Osteocyte (in vitro differentiated cells): ENCODE measurements at regions not wholly inside any gene's neighbourhood (a gene's known extent, or its start where the extent isn't known, plus 50 kb on each side); places are given as distances from the start of the nearest gene placed in this dataset.

Experiments
- DNase-seq: peaks from one replicate; pipeline ENCODE4 v3.0.0; 2021; ENCODE audit warnings: mixed read lengths; ENCODE audit not compliant: unreplicated experiment; ENCODE audit errors: extremely low spot score
- H3K27ac Mint-ChIP-seq: one replicate; pipeline ENCODE4 v1.8.0; 2021; ENCODE audit warnings: mild to moderate bottlenecking, mixed read lengths; ENCODE audit not compliant: unreplicated experiment
- H3K27me3 Mint-ChIP-seq: one replicate; pipeline ENCODE4 v1.8.0; 2021; ENCODE audit warnings: mixed read lengths; ENCODE audit not compliant: unreplicated experiment
- H3K36me3 Mint-ChIP-seq: one replicate; pipeline ENCODE4 v1.8.0; 2021; ENCODE audit warnings: mixed read lengths; ENCODE audit not compliant: unreplicated experiment
- H3K4me1 Mint-ChIP-seq: one replicate; pipeline ENCODE4 v1.8.0; 2021; ENCODE audit warnings: mixed read lengths; ENCODE audit not compliant: unreplicated experiment
- H3K4me3 Mint-ChIP-seq: one replicate; pipeline ENCODE4 v1.8.0; 2021; ENCODE audit warnings: mild to moderate bottlenecking, moderate library complexity, mixed read lengths; ENCODE audit not compliant: unreplicated experiment
- H3K9me3 Mint-ChIP-seq: one replicate; pipeline ENCODE4 v1.8.0; 2021; ENCODE audit warnings: mixed read lengths; ENCODE audit not compliant: unreplicated experiment
- CTCF ChIP-seq: fragments of 200-600 bp; sonication (generic); IDR thresholded peaks from 2 replicates; pipeline ENCODE4 v1.5.0; 2021; ENCODE audit warnings: antibody characterized with exemption, mild to moderate bottlenecking, moderate library complexity

- Mint-ChIP-seq H3K36me3 (no peaks in the 10 kb centered on the region), H3K9me3 (no peaks in the 10 kb centered on the region), H3K27ac (no peak overlapping the region), H3K4me1 (no peaks in the 10 kb centered on the region), H3K27me3 (peaks cover 68% of the 10 kb centered on the region), H3K4me3 (no peak overlapping the region)
- no peak for TF ChIP-seq CTCF
- no peak for DNase-seq
These were observed 134.5 kb downstream of the INHBB start for GRCh38 chr2:120480346-120480902.

GRCh38 chr2:120480903-120481445 is 135.0 kb downstream of the INHBB start:
- TF ChIP-seq CTCF = no peak
- H3K27ac Mint-ChIP-seq = no peak overlapping the region
- no peaks in the 10 kb centered on the region for H3K36me3 Mint-ChIP-seq
- H3K27me3 Mint-ChIP-seq = peaks cover 67% of the 10 kb centered on the region
- no peak for DNase-seq
- no peak overlapping the region for H3K4me3 Mint-ChIP-seq
- H3K4me1 Mint-ChIP-seq = no peaks in the 10 kb centered on the region
- no peaks in the 10 kb centered on the region for H3K9me3 Mint-ChIP-seq

GRCh38 chr2:120481446-120482194 is 135.7 kb downstream of the INHBB start:
- Mint-ChIP-seq H3K36me3 (no peaks in the 10 kb centered on the region), H3K27ac (no peak overlapping the region), H3K4me3 (no peak overlapping the region), H3K4me1 (no peaks in the 10 kb centered on the region), H3K27me3 (peaks cover 66% of the 10 kb centered on the region), H3K9me3 (no peaks in the 10 kb centered on the region)
- no peak for DNase-seq
- no peak for TF ChIP-seq CTCF

- Mint-ChIP-seq H3K27ac (no peak overlapping the region), H3K4me1 (no peaks in the 10 kb centered on the region), H3K36me3 (no peaks in the 10 kb centered on the region), H3K27me3 (peaks cover 66% of the 10 kb centered on the region), H3K9me3 (no peaks in the 10 kb centered on the region), H3K4me3 (no peak overlapping the region)
- TF ChIP-seq CTCF = no peak
- no peak for DNase-seq
These were observed 136.4 kb downstream of the INHBB start for GRCh38 chr2:120482334-120482733.

GRCh38 chr2:120483355-120483754 is 137.4 kb downstream of the INHBB start:
- TF ChIP-seq CTCF = no peak
- Mint-ChIP-seq H3K9me3 (no peaks in the 10 kb centered on the region), H3K27me3 (peaks cover 66% of the 10 kb centered on the region), H3K27ac (no peak overlapping the region), H3K4me3 (no peak overlapping the region), H3K36me3 (no peaks in the 10 kb centered on the region), H3K4me1 (no peaks in the 10 kb centered on the region)
- DNase-seq = no peak
